ENCODE measurements at regions not wholly inside any gene's neighbourhood (a gene's known extent, or its start where the extent isn't known, plus 50 kb on each side); places are given as distances from the start of the nearest gene placed in this dataset.
"Not testable (repeated sequence)": the region's sequence is repeated elsewhere in the genome, so short reads cannot be mapped to it uniquely, and the experiment has no call there.

- Histone ChIP-seq H3K9ac (ENCODE audit: low read length) (no peak overlapping the region), H3K4me1 (ENCODE audit: insufficient read depth, low read length) (peaks cover 18% of the 10 kb centered on the region), H2AFZ (ENCODE audit: low read depth, low read length) (no peak overlapping the region), H3K79me2 (ENCODE audit: insufficient read depth, low read length) (no peaks in the 10 kb centered on the region), H3K4me3 (ENCODE audit: insufficient read depth, low read depth, low read length) (no peak overlapping the region), H3K9me3 (ENCODE audit: insufficient read depth, low read depth, low read length) (no peaks in the 10 kb centered on the region), H3K27ac (ENCODE audit: low read depth, low read length) (no peak overlapping the region), H3K27me3 (ENCODE audit: insufficient read depth, low read length) (peaks cover 7% of the 10 kb centered on the region), H3K4me2 (ENCODE audit: low read length) (no peak overlapping the region), H4K20me1 (ENCODE audit: insufficient read depth, low read length) (no peaks in the 10 kb centered on the region), H3K36me3 (ENCODE audit: insufficient read depth, low read length) (no peaks in the 10 kb centered on the region)
- DNase-seq (ENCODE audit: low read depth) (no peak), FAIRE-seq (no peak)
- H3K27ac Mint-ChIP-seq (ENCODE audit: unreplicated experiment): no peak overlapping the region
- peaks cover under 1% of the 10 kb centered on the region for H3K9me3 Mint-ChIP-seq (ENCODE audit: unreplicated experiment)
- H3K4me1 Mint-ChIP-seq (ENCODE audit: low read depth, unreplicated experiment): peaks cover 21% of the 10 kb centered on the region
- no peak overlapping the region for H3K4me3 Mint-ChIP-seq (ENCODE audit: unreplicated experiment)
- peaks cover 41% of the 10 kb centered on the region for H3K27me3 Mint-ChIP-seq (ENCODE audit: low read depth, unreplicated experiment)
- TF ChIP-seq, protein P1, sequence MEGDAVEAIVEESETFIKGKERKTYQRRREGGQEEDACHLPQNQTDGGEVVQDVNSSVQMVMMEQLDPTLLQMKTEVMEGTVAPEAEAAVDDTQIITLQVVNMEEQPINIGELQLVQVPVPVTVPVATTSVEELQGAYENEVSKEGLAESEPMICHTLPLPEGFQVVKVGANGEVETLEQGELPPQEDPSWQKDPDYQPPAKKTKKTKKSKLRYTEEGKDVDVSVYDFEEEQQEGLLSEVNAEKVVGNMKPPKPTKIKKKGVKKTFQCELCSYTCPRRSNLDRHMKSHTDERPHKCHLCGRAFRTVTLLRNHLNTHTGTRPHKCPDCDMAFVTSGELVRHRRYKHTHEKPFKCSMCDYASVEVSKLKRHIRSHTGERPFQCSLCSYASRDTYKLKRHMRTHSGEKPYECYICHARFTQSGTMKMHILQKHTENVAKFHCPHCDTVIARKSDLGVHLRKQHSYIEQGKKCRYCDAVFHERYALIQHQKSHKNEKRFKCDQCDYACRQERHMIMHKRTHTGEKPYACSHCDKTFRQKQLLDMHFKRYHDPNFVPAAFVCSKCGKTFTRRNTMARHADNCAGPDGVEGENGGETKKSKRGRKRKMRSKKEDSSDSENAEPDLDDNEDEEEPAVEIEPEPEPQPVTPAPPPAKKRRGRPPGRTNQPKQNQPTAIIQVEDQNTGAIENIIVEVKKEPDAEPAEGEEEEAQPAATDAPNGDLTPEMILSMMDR (IDR thresholded peaks at IDR 0.05; ENCODE audit: insufficient read depth, low read depth, low read length): no peak
- TF ChIP-seq EZH2 (IDR thresholded peaks at IDR 0.05; ENCODE audit: insufficient read depth, low read length): no peak
- no peaks in the 10 kb centered on the region for H3K36me3 Mint-ChIP-seq (ENCODE audit: low read depth, unreplicated experiment)
Measured at GRCh38 chr18:1849386-1849785, 721.9 kb downstream of the METTL4 start.

- not testable (repeated sequence) for H3K36me3 ChIP-seq (ENCODE audit: insufficient read depth, low read length); H3K4me3 ChIP-seq (ENCODE audit: insufficient read depth, low read depth, low read length); H3K27me3 ChIP-seq (ENCODE audit: insufficient read depth, low read length); H3K9me3 ChIP-seq (ENCODE audit: insufficient read depth, low read depth, low read length); H3K79me2 ChIP-seq (ENCODE audit: insufficient read depth, low read length); H3K27ac Mint-ChIP-seq (ENCODE audit: unreplicated experiment); H3K9ac ChIP-seq (ENCODE audit: low read length); H2AFZ ChIP-seq (ENCODE audit: low read depth, low read length); H4K20me1 ChIP-seq (ENCODE audit: insufficient read depth, low read length); FAIRE-seq; H3K27ac ChIP-seq (ENCODE audit: low read depth, low read length); H3K4me3 Mint-ChIP-seq (ENCODE audit: unreplicated experiment); H3K4me1 ChIP-seq (ENCODE audit: insufficient read depth, low read length); H3K4me1 Mint-ChIP-seq (ENCODE audit: low read depth, unreplicated experiment); DNase-seq (ENCODE audit: low read depth); H3K36me3 Mint-ChIP-seq (ENCODE audit: low read depth, unreplicated experiment); H3K4me2 ChIP-seq (ENCODE audit: low read length)
- Mint-ChIP-seq H3K27me3 (ENCODE audit: low read depth, unreplicated experiment) (peaks cover 49% of the 10 kb centered on the region), H3K9me3 (ENCODE audit: unreplicated experiment) (peaks cover 23% of the 10 kb centered on the region)
Measured at GRCh38 chr18:1857281-1857680, 714.0 kb downstream of the METTL4 start.

DNA sequence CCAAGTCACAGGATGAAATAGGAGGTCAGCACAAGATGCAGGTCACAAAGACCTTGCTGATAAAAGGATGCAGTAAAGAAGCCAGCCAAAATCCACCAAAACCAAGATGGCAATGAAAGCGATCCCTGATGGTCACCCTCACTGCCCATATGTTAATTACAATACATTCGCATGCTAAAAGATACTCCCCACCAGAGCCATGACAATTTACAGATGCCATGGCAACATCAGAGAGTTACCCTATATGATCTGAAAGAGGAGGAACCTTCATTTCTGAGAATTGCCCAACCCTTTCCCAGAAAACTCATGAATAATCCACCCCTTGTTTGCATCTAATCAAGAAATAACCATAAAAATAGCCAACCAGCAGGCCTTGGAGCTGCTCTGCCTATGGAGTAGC is 709.8 kb downstream of the METTL4 start:
- Histone ChIP-seq H3K27me3 (ENCODE audit: insufficient read depth, low read length) (no peaks in the 10 kb centered on the region), H3K79me2 (ENCODE audit: insufficient read depth, low read length) (no peaks in the 10 kb centered on the region), H3K36me3 (ENCODE audit: insufficient read depth, low read length) (no peaks in the 10 kb centered on the region), H2AFZ (ENCODE audit: low read depth, low read length) (no peak overlapping the region), H4K20me1 (ENCODE audit: insufficient read depth, low read length) (no peaks in the 10 kb centered on the region), H3K9me3 (ENCODE audit: insufficient read depth, low read depth, low read length) (peaks cover 4% of the 10 kb centered on the region), H3K4me3 (ENCODE audit: insufficient read depth, low read depth, low read length) (no peak overlapping the region), H3K4me2 (ENCODE audit: low read length) (no peak overlapping the region), H3K27ac (ENCODE audit: low read depth, low read length) (no peak overlapping the region), H3K9ac (ENCODE audit: low read length) (no peak overlapping the region), H3K4me1 (ENCODE audit: insufficient read depth, low read length) (no peaks in the 10 kb centered on the region)
- Mint-ChIP-seq H3K36me3 (ENCODE audit: low read depth, unreplicated experiment) (no peaks in the 10 kb centered on the region), H3K4me1 (ENCODE audit: low read depth, unreplicated experiment) (no peaks in the 10 kb centered on the region), H3K9me3 (ENCODE audit: unreplicated experiment) (peaks cover 17% of the 10 kb centered on the region), H3K27ac (ENCODE audit: unreplicated experiment) (no peak overlapping the region), H3K27me3 (ENCODE audit: low read depth, unreplicated experiment) (peaks cover 35% of the 10 kb centered on the region), H3K4me3 (ENCODE audit: unreplicated experiment) (no peak overlapping the region)
- DNase-seq (ENCODE audit: low read depth) (no peak), FAIRE-seq (no peak)
- TF ChIP-seq EZH2 (IDR thresholded peaks at IDR 0.05; ENCODE audit: insufficient read depth, low read length): no peak
- TF ChIP-seq, protein P1 (IDR thresholded peaks at IDR 0.05; ENCODE audit: insufficient read depth, low read depth, low read length): no peak

Measured in astrocyte (in vitro differentiated cells and primary cell).